Mesendoderm (in vitro differentiated cells): ENCODE measurements at regions not wholly inside any gene's neighbourhood (a gene's known extent, or its start where the extent isn't known, plus 50 kb on each side); places are given as distances from the start of the nearest gene placed in this dataset.

Source experiments
- DNase-seq: peaks from one replicate; pipeline ENCODE4 v3.0.0; 2013
- H2AK5ac ChIP-seq: 2 replicates; pipeline ENCODE4 v1.6.1; 2013; ENCODE audit warnings: low read length, inconsistent platforms
- H2BK120ac ChIP-seq: 2 replicates; pipeline ENCODE4 v1.6.1; 2013; ENCODE audit warnings: low read depth, mild to moderate bottlenecking, low read length, moderate library complexity, mixed read lengths
- H2BK15ac ChIP-seq: replicated peaks from 2 replicates; pipeline ENCODE4 v1.6.1; 2013; ENCODE audit warnings: low read depth, mild to moderate bottlenecking, moderate library complexity
- H2BK5ac ChIP-seq: 2 replicates; pipeline ENCODE4 v1.6.1; 2013; ENCODE audit warnings: low read length, inconsistent platforms
- H3K18ac ChIP-seq: 2 replicates; pipeline ENCODE4 v1.6.1; 2013; ENCODE audit warnings: mild to moderate bottlenecking, low read length, mixed read lengths
- H3K23ac ChIP-seq: one replicate; pipeline ENCODE4 v1.6.1; 2013; ENCODE audit warnings: low read length
- H3K27ac ChIP-seq: 2 replicates; pipeline ENCODE4 v1.5.1; 2013; ENCODE audit warnings: low read depth, mild to moderate bottlenecking, inconsistent platforms, low read length, moderate library complexity
- H3K27me3 ChIP-seq: 2 replicates; pipeline ENCODE4 v1.6.1; 2013; ENCODE audit warnings: low read length, control low read depth, mild to moderate bottlenecking, inconsistent platforms; ENCODE audit not compliant: insufficient read depth, poor library complexity
- H3K36me3 ChIP-seq: 2 replicates; pipeline ENCODE4 v1.6.1; 2013; ENCODE audit warnings: low read length, inconsistent platforms; ENCODE audit not compliant: control insufficient read depth, insufficient read depth
- H3K4ac ChIP-seq: one replicate; pipeline ENCODE4 v1.6.1; 2013; ENCODE audit warnings: low read depth, mild to moderate bottlenecking, low read length, moderate library complexity
- H3K4me1 ChIP-seq: 2 replicates; pipeline ENCODE4 v1.6.1; 2013; ENCODE audit warnings: low read depth, low read length, inconsistent platforms; ENCODE audit not compliant: control insufficient read depth
- H3K4me2 ChIP-seq: 2 replicates; pipeline ENCODE4 v1.6.1; 2013; ENCODE audit warnings: low read length
- H3K4me3 ChIP-seq: 2 replicates; pipeline ENCODE4 v1.5.1; 2013; ENCODE audit warnings: mild to moderate bottlenecking, low read length
- H3K56ac ChIP-seq: one replicate; pipeline ENCODE4 v1.6.1; 2013; ENCODE audit warnings: low read length
- H3K79me1 ChIP-seq: 2 replicates; pipeline ENCODE4 v1.6.1; 2013; ENCODE audit warnings: low read length, inconsistent platforms
- H3K79me2 ChIP-seq: 2 replicates; pipeline ENCODE4 v1.6.1; 2013; ENCODE audit warnings: mild to moderate bottlenecking, low read length; ENCODE audit not compliant: control insufficient read depth, insufficient read depth
- H3K9ac ChIP-seq: 2 replicates; pipeline ENCODE4 v1.6.1; 2013; ENCODE audit warnings: low read length, inconsistent platforms
- H4K5ac ChIP-seq: one replicate; pipeline ENCODE4 v1.6.1; 2013; ENCODE audit warnings: low read length
- H4K8ac ChIP-seq: one replicate; pipeline ENCODE4 v1.6.1; 2013; ENCODE audit warnings: low read depth, mild to moderate bottlenecking, control low read depth, low read length, moderate library complexity
- WGBS: extraction: QIAGEN DNeasy Blood & Tissue Kit; methylation state at CpG from one replicate; pipeline ENCODE4 v1.1.7; 2013; ENCODE audit warnings: low lambda C conversion rate, missing lambda C conversion rate; ENCODE audit not compliant: insufficient coverage; ENCODE audit errors: extremely low coverage; 5-methylcytosine and 5-hydroxymethylcytosine counted together

DNA sequence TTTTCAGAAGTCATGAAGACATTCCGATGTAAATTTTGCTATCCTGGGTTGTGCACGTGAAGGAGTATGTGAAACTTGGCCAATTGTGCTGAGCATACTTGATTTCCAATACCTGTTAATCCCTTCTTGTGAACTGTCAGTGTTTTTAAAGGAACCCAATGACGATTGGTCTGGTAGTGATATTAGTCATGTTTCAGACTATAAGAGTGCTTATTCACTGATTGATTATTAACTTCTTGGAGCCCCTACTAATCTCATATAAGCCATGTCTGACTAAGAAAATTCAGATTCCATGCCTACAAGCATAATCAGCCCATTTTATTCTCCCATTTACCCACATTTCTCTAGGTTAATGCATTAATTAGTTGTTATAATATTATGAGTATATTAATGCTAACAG, 330.8 kb upstream of the MTNR1B start:
- H4K5ac ChIP-seq = no peak overlapping the region
- H3K27me3 ChIP-seq = no peaks in the 10 kb centered on the region
- H3K23ac ChIP-seq = no peak overlapping the region
- H3K79me1 ChIP-seq = no peaks in the 10 kb centered on the region
- no CpG with 5 or more reads among the region's 3 CpGs for WGBS
- no peak overlapping the region for H2AK5ac ChIP-seq
- H3K9ac ChIP-seq = no peak overlapping the region
- no peaks in the 10 kb centered on the region for H3K36me3 ChIP-seq
- no peak overlapping the region for H2BK120ac ChIP-seq
- no peak overlapping the region for H2BK15ac ChIP-seq
- H3K4me2 ChIP-seq = no peak overlapping the region
- no peak overlapping the region for H3K18ac ChIP-seq
- H3K79me2 ChIP-seq = no peaks in the 10 kb centered on the region
- no peak for DNase-seq
- H3K4me1 ChIP-seq = no peaks in the 10 kb centered on the region
- H3K27ac ChIP-seq = no peak overlapping the region
- H3K56ac ChIP-seq = no peak overlapping the region
- H3K4ac ChIP-seq = no peak overlapping the region
- H4K8ac ChIP-seq = no peak overlapping the region
- no peak overlapping the region for H3K4me3 ChIP-seq
- no peak overlapping the region for H2BK5ac ChIP-seq

- Histone ChIP-seq H3K4me3 (no peak overlapping the region), H2AK5ac (no peak overlapping the region), H3K27ac (no peak overlapping the region), H3K9ac (no peak overlapping the region), H3K18ac (no peak overlapping the region), H4K5ac (no peak overlapping the region), H3K4me1 (no peaks in the 10 kb centered on the region), H3K36me3 (no peaks in the 10 kb centered on the region), H2BK120ac (no peak overlapping the region), H3K23ac (no peak overlapping the region), H3K56ac (no peak overlapping the region), H3K79me1 (no peaks in the 10 kb centered on the region), H2BK5ac (no peak overlapping the region), H4K8ac (no peak overlapping the region), H3K4ac (no peak overlapping the region), H2BK15ac (no peak overlapping the region), H3K4me2 (no peak overlapping the region), H3K27me3 (no peaks in the 10 kb centered on the region), H3K79me2 (no peaks in the 10 kb centered on the region)
- DNase-seq = no peak
These were observed 327.1 kb upstream of the MTNR1B start for GRCh38 chr11:92642177-92642931.

GRCh38 chr11:92643827-92644226, 325.6 kb upstream of the MTNR1B start:
- Histone ChIP-seq H3K4me1 (no peaks in the 10 kb centered on the region), H3K27ac (no peak overlapping the region), H3K4ac (no peak overlapping the region), H3K4me2 (no peak overlapping the region), H3K4me3 (no peak overlapping the region), H3K9ac (no peak overlapping the region), H3K23ac (no peak overlapping the region), H2AK5ac (no peak overlapping the region), H3K79me2 (no peaks in the 10 kb centered on the region), H2BK15ac (no peak overlapping the region), H2BK120ac (no peak overlapping the region), H3K27me3 (no peaks in the 10 kb centered on the region), H2BK5ac (no peak overlapping the region), H4K8ac (no peak overlapping the region), H3K18ac (no peak overlapping the region), H3K56ac (no peak overlapping the region), H4K5ac (no peak overlapping the region), H3K79me1 (no peaks in the 10 kb centered on the region), H3K36me3 (no peaks in the 10 kb centered on the region)
- DNase-seq = no peak
- WGBS = no CpG with 5 or more reads among the region's 2 CpGs

GRCh38 chr11:92644595-92645445, 324.6 kb upstream of the MTNR1B start:
- Histone ChIP-seq H2BK5ac (no peak overlapping the region), H3K4ac (no peak overlapping the region), H3K27ac (no peak overlapping the region), H3K23ac (no peak overlapping the region), H3K79me1 (no peaks in the 10 kb centered on the region), H3K36me3 (no peaks in the 10 kb centered on the region), H3K4me2 (no peak overlapping the region), H3K4me1 (no peaks in the 10 kb centered on the region), H2AK5ac (no peak overlapping the region), H3K4me3 (no peak overlapping the region), H4K5ac (no peak overlapping the region), H3K9ac (no peak overlapping the region), H3K18ac (no peak overlapping the region), H3K56ac (no peak overlapping the region), H4K8ac (no peak overlapping the region), H2BK120ac (no peak overlapping the region), H3K27me3 (no peaks in the 10 kb centered on the region), H2BK15ac (no peak overlapping the region), H3K79me2 (no peaks in the 10 kb centered on the region)
- no CpG with 5 or more reads among the region's 10 CpGs for WGBS
- DNase-seq = no peak

- no peak overlapping the region for H3K18ac ChIP-seq
- H4K8ac ChIP-seq = no peak overlapping the region
- H3K4me2 ChIP-seq = no peak overlapping the region
- H3K9ac ChIP-seq = no peak overlapping the region
- no peak overlapping the region for H4K5ac ChIP-seq
- H3K4me1 ChIP-seq = no peaks in the 10 kb centered on the region
- no peak overlapping the region for H3K56ac ChIP-seq
- no CpG with 5 or more reads among the region's 2 CpGs for WGBS
- no peak overlapping the region for H3K4ac ChIP-seq
- H2AK5ac ChIP-seq = no peak overlapping the region
- H3K36me3 ChIP-seq = no peaks in the 10 kb centered on the region
- no peaks in the 10 kb centered on the region for H3K79me1 ChIP-seq
- H2BK120ac ChIP-seq = no peak overlapping the region
- H3K4me3 ChIP-seq = no peak overlapping the region
- H2BK5ac ChIP-seq = no peak overlapping the region
- no peak for DNase-seq
- H3K27me3 ChIP-seq = no peaks in the 10 kb centered on the region
- no peak overlapping the region for H2BK15ac ChIP-seq
- H3K79me2 ChIP-seq = no peaks in the 10 kb centered on the region
- no peak overlapping the region for H3K27ac ChIP-seq
- no peak overlapping the region for H3K23ac ChIP-seq
These were observed 318.3 kb upstream of the MTNR1B start for GRCh38 chr11:92651159-92651558.
